Activated B cell treated with CpG ODN at 0.5 μM for 24 hours (primary cell): ENCODE measurements at regions not wholly inside any gene's neighbourhood (a gene's known extent, or its start where the extent isn't known, plus 50 kb on each side); places are given as distances from the start of the nearest gene placed in this dataset.

Experiments used
- ATAC-seq: fragments of 200-7000 bp; cut with Tn5 transposase; one replicate; pipeline ENCODE4 v1.10.0; 2021; ENCODE audit warnings: low read depth, mild to moderate bottlenecking, moderate library complexity
- CTCF ChIA-PET: fragments of 350-600 bp; sonication (Branson Sonifier 250); formaldehyde crosslinking; loops from one replicate; lab custom pipeline; 2021; ENCODE audit warnings: antibody characterized with exemption; lab: Charles Lee
- POLR2A ChIA-PET: fragments of 350-600 bp; sonication (Branson Sonifier 250); formaldehyde crosslinking; loops from one replicate; lab custom pipeline; 2021; ENCODE audit warnings: antibody characterized with exemption; lab: Charles Lee
- DNase-seq: peaks from one replicate; pipeline ENCODE4 v3.0.0; 2022
- H3K27ac Mint-ChIP-seq: one replicate; pipeline ENCODE4 v1.8.0; 2020; ENCODE audit warnings: mixed read lengths
- H3K27me3 Mint-ChIP-seq: one replicate; pipeline ENCODE4 v1.8.0; 2021; ENCODE audit warnings: mixed read lengths
- H3K36me3 Mint-ChIP-seq: one replicate; pipeline ENCODE4 v1.8.0; 2021; ENCODE audit warnings: low read depth, mixed read lengths
- H3K4me1 Mint-ChIP-seq: one replicate; pipeline ENCODE4 v1.8.0; 2021; ENCODE audit warnings: mixed read lengths
- H3K4me3 Mint-ChIP-seq: one replicate; pipeline ENCODE4 v1.8.0; 2020; ENCODE audit warnings: mild to moderate bottlenecking, mixed read lengths
- H3K9me3 Mint-ChIP-seq: one replicate; pipeline ENCODE4 v1.8.0; 2020; ENCODE audit warnings: mixed read lengths
- CTCF ChIP-seq: fragments of 200-600 bp; IDR thresholded peaks from one replicate; pipeline ENCODE4 v1.8.0; 2022; ENCODE audit warnings: antibody characterized with exemption, mild to moderate bottlenecking
- intact Hi-C: fragments of 100-400 bp; cut with micrococcal nuclease; formaldehyde crosslinking; loops from one replicate; pipeline ENCODE4 v1.15.1; 2024

DNA sequence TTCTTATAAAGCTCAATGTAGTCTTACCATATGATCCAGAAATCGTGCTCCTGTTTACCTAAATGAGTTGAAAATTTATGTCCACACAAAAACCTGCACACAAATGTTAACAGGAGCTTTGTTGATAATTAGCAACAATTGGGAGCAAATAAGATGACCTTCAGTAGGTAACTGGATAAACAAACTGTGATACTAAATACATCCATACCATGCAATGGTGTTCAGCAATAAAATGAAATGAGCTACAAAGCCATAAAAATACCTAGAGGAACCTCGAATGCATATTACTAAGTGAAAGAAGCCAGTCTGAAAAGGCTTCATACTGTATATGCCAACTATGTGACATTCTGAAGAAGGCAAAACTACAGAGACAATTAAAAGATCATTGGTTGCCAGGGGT lies 185.6 kb upstream of the HNRNPA3 start:
- Mint-ChIP-seq H3K4me1 (no peaks in the 10 kb centered on the region), H3K27ac (no peak overlapping the region), H3K27me3 (peaks cover 5% of the 10 kb centered on the region), H3K36me3 (no peaks in the 10 kb centered on the region), H3K4me3 (no peak overlapping the region), H3K9me3 (no peaks in the 10 kb centered on the region)
- CTCF ChIA-PET = no interaction called here
- DNase-seq (no peak), ATAC-seq (no peak)
- POLR2A ChIA-PET = no interaction called here
- intact Hi-C loops = no loop called here
- no peak for TF ChIP-seq CTCF

DNA sequence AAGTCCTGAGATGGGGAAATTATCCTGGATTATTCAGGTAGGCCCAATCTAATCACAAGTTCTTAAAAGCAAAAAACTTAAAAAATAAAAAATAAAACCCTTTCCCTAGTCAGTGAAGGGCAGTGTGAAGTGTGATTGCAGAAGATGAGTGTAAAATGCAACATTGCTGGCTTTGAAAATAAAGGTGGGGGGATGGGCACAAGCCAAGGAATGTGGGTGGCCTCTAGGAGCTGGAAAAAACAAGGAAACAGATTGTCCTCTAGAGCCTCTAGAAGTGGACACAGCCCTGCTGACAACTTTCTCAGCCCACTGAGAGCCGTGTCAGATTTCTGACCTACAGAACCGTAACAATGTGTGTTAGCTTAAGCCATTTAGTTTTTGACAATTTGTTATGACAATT lies 184.3 kb upstream of the HNRNPA3 start:
- H3K27me3 Mint-ChIP-seq = peaks cover 5% of the 10 kb centered on the region
- DNase-seq (no peak), ATAC-seq (no peak)
- H3K36me3 Mint-ChIP-seq = no peaks in the 10 kb centered on the region
- H3K4me1 Mint-ChIP-seq = no peaks in the 10 kb centered on the region
- intact Hi-C loops = no loop called here
- ChIA-PET POLR2A (no interaction called here), CTCF (no interaction called here)
- H3K9me3 Mint-ChIP-seq = no peaks in the 10 kb centered on the region
- no peak for TF ChIP-seq CTCF
- no peak overlapping the region for H3K27ac Mint-ChIP-seq
- no peak overlapping the region for H3K4me3 Mint-ChIP-seq

DNA sequence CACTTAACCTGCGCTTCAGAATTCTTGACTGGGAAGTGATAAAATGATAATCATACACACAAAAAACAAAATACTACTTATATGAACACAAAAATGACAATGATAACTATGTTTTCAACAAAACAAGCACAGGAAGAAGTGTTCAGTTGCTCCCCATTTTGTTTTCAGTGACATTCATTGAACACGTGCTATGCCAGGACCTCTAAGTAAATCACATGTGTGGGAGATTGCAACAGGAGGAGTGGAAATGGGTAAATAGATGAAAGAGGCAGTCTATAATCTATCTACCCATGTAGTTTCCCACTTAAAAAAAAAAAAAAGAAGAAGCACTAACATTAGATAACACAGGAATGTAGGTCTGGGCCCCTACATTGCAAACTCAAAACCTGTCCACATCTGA lies 183.5 kb upstream of the HNRNPA3 start:
- Mint-ChIP-seq H3K27ac (no peak overlapping the region), H3K4me1 (no peaks in the 10 kb centered on the region), H3K9me3 (no peaks in the 10 kb centered on the region), H3K36me3 (no peaks in the 10 kb centered on the region), H3K27me3 (peaks cover 7% of the 10 kb centered on the region), H3K4me3 (no peak overlapping the region)
- ChIA-PET POLR2A (no interaction called here), CTCF (no interaction called here)
- intact Hi-C loops = no loop called here
- TF ChIP-seq CTCF = no peak
- ATAC-seq = no peak
- DNase-seq = no peak

DNA sequence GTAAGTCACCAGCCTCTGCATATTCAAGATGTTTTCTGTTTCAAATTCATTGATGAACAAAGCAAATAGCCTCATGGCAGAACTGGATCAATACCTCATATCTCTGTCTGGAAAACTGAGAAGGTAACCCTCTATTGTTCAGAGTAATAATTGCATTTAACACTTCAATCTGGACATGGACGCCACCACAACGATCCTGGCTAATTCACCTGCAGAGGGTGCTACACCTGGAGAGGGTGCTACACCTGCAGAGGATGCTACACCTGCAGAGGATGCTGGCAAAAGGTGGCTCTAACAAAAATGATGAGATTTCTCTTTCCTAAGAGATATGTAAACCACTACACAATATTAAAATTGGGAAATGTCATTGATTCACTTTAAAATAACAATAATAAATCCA lies 183.1 kb upstream of the HNRNPA3 start:
- intact Hi-C loops = no loop called here
- Mint-ChIP-seq H3K9me3 (no peaks in the 10 kb centered on the region), H3K27ac (no peak overlapping the region), H3K36me3 (no peaks in the 10 kb centered on the region), H3K27me3 (peaks cover 7% of the 10 kb centered on the region), H3K4me1 (no peaks in the 10 kb centered on the region), H3K4me3 (no peak overlapping the region)
- ChIA-PET POLR2A (no interaction called here), CTCF (no interaction called here)
- no peak for TF ChIP-seq CTCF
- ATAC-seq (no peak), DNase-seq (no peak)

GRCh38 chr2:177029901-177030300 lies 182.7 kb upstream of the HNRNPA3 start:
- H3K4me3 Mint-ChIP-seq = no peak overlapping the region
- H3K9me3 Mint-ChIP-seq = no peaks in the 10 kb centered on the region
- CTCF ChIA-PET = no interaction called here
- DNase-seq = no peak
- intact Hi-C loops = no loop called here
- POLR2A ChIA-PET = no interaction called here
- H3K27me3 Mint-ChIP-seq = peaks cover 7% of the 10 kb centered on the region
- TF ChIP-seq CTCF = no peak
- ATAC-seq = no peak
- no peak overlapping the region for H3K27ac Mint-ChIP-seq
- H3K36me3 Mint-ChIP-seq = no peaks in the 10 kb centered on the region
- H3K4me1 Mint-ChIP-seq = no peaks in the 10 kb centered on the region
